GM10248 (cell line): ENCODE measurements at regions not wholly inside any gene's neighbourhood (a gene's known extent, or its start where the extent isn't known, plus 50 kb on each side); places are given as distances from the start of the nearest gene placed in this dataset.

Source experiments
- CTCF ChIA-PET: fragments of 300-600 bp; sonication (Branson Sonifier 250); formaldehyde crosslinking; extraction: SDS; loops from one replicate; lab custom pipeline; 2021; ENCODE audit warnings: antibody characterized with exemption; lab: Yijun Ruan, JAX
- POLR2A ChIA-PET: fragments of 350-650 bp; sonication (Branson Sonifier 250); formaldehyde crosslinking; extraction: SDS; loops from one replicate; lab custom pipeline; 2020; ENCODE audit warnings: antibody characterized with exemption; lab: Yijun Ruan, JAX
- DNase-seq: peaks from one replicate; pipeline ENCODE4 v3.0.0; 2012; ENCODE audit errors: extremely low spot score
- CTCF ChIP-seq: IDR thresholded peaks from 2 replicates; pipeline ENCODE4 v1.5.1; 2012; ENCODE audit warnings: mild to moderate bottlenecking, low read depth; ENCODE audit errors: extremely low read depth, missing control alignments, control extremely low read depth

DNA sequence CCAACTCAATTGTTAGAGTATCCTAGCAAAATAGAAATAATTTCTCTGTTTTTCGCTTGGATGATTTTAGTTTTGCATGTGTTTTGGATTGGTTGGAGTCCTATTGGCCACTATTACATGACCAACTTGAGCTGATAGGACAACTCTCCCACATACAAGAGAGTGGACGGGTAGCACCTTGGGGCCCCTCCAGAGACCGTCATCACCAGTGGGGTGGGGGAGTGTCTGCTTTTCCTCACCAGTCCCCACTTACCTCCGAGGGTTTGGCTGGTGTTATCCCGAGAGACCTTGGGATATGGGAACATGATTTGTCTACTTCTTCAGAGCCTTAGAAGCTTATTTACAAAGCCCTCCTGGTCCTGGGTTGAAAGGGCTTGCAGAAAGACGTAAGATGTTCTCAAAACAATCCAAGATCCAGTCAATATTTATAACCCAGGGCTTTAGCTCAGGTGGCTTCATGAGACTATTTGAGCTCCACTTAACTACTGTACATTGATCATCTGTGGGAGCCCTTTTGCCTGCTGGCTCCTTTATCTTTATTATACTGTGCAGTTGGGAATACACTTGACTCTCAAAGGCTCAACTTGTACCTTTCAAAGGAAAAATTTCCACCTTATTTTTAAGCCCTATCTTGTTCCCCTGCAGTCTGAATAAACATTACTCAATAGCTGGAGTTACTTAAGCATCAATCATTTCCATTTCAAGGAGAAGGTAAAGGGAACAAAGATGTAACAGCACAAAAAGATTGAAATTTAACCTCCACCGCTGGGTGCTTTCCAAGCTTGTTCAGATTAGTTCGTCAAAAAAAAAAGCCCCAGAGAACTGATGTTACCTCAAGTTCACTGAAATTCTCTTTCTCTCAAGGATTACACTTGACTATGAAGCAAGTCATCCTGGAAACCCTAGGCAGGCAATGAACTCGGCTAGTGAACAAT lies 119.7 kb downstream of the WDR11 start:
- ChIA-PET CTCF (interaction anchor here (1.0 to 2.4 kb wide), 3 partner anchors 10 to 29 kb away, joined by 3 to 7 read pairs (median 3); no protein-coding TSS in a partner anchor), POLR2A (no interaction called here)
- no peak for DNase-seq
- TF ChIP-seq CTCF, result no peak

DNA sequence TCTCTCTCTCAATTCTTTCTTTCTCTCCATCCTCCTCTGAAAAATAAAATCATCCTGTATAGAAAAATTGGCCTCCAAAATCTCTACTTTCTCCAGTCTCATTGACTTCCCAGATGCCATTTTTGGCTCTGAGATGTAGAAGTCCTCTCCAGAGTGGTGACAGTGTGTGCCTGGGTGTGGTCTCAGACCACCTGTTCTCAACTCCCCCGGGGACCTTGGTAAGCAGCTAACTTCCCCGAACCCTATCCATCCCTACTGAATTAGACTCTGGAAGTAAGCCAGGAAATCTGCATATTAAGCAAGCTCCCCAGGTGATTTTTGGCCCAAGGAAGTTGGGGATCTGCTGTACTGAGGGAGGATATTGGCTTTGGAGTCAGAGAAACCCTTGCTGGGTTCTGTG lies 120.5 kb downstream of the WDR11 start:
- POLR2A ChIA-PET, result no interaction called here
- CTCF ChIA-PET, result interaction anchor here (1.0 to 2.4 kb wide), 2 partner anchors 10 to 23 kb away, joined by 3 to 7 read pairs; no protein-coding TSS in a partner anchor
- DNase-seq, result no peak
- no peak for TF ChIP-seq CTCF

- TF ChIP-seq CTCF, result no peak
- CTCF ChIA-PET, result interaction anchor here (1.0 to 2.4 kb wide), 2 partner anchors 9 to 23 kb away, joined by 3 to 7 read pairs; no protein-coding TSS in a partner anchor
- DNase-seq, result no peak
- POLR2A ChIA-PET, result no interaction called here
Measured at GRCh38 chr10:120972259-120972658, 121.1 kb downstream of the WDR11 start.

DNA sequence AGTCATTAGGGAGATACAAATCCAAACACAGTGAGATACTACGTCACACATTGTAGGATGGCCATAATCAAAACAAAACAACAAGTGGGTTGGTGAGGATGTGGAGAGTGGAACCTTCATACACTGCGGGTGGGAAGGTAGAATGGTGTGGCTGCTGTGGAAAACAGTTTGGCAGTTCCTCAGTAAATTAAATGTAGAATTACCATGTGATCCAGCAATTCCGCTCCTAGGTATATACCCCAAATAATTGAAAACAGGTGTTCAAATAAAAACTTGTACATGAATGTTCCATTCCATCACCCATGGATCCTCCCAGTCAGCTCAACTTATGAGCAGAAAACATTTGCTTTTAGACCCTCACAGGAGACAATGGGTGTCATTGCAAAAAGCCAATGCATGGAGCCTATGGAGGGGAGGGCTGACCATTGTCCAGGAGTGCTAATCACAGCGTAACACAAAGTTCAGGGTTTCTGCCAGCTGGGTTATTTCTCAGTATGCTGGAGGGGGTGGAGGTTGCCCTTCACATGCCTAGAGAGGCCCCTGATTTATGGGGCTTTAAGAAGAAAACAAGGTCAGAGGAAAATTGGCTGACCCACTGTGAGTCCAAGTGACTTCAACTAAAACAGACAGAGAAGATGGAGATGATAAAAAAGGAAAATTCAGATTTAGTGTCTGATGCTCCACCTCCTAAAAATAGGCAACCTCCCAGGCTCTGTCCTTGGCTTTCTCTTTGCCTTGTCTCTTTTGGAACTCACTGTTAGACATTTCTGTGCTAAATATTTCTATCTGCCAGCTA lies 124.1 kb downstream of the WDR11 start:
- CTCF ChIA-PET, result no interaction called here
- no peak for TF ChIP-seq CTCF
- DNase-seq, result no peak
- POLR2A ChIA-PET, result no interaction called here

DNA sequence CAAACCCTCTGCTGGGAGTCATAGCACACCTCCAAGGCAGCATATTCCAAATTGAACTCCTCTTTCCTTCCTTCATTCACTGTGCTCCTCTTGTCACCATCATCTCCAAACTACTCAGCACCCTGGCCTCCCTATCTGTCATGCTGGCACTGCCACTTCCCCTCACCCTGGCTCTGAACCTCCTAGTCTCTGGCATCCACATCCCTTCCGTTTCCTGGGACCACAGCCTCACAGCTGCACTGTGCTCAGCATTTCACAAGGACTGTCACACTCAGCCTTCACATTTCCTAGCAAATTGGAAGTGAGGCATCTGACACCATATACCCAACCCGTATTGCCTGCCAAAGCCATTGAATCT lies 124.7 kb downstream of the WDR11 start:
- TF ChIP-seq CTCF, result no peak
- CTCF ChIA-PET, result no interaction called here
- DNase-seq, result no peak
- POLR2A ChIA-PET, result no interaction called here

DNA sequence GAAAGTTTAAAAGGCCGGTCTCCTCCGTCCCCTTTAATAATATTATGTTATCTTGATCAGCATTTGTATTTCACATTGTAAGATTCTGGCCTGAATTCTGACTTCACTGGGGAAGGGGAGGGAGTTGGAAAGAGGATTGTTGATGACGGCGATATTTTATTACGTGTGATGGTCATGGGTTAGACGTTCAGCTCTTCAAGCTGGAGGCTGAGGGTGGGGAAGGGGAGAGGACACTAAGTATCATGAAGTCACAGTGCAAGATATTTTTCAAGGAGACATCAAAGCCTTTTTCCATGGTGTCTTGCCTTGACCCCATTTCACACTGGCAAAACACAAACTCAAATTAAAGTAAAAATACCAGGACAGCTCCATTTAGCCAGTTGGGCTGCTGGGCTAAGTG lies 126.7 kb downstream of the WDR11 start:
- DNase-seq, result no peak
- TF ChIP-seq CTCF, result no peak
- ChIA-PET CTCF (no interaction called here), POLR2A (no interaction called here)
